GM12874 (cell line): ENCODE measurements at regions not wholly inside any gene's neighbourhood (a gene's known extent, or its start where the extent isn't known, plus 50 kb on each side); places are given as distances from the start of the nearest gene placed in this dataset.

Experiments used
- TF ChIP-seq, protein P1 (sequence below): IDR thresholded peaks from 2 replicates; pipeline ENCODE4 v1.5.1; 2011; ENCODE audit warnings: low read depth, mild to moderate bottlenecking, control low read depth, low read length, moderate library complexity; ENCODE audit not compliant: insufficient read depth

DNA sequence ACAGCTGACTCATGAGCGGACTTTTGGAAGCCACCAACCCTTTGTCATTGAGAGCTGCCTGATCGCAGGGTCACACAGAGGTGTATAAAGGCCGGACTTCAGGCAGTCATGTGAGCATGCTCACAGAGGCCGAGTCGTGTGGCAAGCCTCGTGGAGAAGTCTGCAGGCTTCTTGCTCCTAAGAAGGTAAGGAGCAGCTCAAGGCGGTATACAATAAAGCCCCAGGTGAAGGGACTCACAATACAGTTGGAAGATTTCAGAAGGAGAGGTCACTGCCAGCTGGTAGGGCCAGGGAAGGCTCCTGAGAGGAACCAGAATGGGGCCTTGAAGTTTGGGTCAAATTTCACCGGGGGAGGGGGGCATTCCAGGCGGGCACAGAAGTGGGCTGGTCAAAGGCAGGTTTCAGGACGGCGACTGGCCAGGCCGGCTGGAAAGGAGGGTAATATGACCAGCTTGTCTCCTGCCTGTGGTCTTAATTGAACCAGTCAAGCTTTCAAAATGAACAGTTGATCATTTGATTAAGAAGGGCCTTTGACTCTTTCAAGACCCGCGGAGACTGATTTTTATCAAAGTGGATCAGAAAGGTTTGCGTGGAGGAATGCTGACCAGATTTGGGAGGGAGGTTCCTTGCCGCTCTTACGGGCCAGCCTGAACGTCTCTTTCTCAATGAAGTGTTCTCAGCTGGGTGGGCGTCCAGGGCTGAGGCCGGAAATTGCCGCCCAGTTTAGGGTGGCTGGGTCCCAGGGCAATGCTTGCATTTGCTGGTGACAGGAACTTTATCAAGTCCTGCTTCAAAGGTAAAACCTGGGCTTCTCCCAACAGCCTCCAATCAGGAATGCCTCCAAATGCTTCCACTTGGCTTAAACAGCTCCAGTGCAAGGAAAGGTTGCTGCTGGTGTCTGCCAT lies 178.6 kb downstream of the EMX2 start:
- TF ChIP-seq, protein P1, sequence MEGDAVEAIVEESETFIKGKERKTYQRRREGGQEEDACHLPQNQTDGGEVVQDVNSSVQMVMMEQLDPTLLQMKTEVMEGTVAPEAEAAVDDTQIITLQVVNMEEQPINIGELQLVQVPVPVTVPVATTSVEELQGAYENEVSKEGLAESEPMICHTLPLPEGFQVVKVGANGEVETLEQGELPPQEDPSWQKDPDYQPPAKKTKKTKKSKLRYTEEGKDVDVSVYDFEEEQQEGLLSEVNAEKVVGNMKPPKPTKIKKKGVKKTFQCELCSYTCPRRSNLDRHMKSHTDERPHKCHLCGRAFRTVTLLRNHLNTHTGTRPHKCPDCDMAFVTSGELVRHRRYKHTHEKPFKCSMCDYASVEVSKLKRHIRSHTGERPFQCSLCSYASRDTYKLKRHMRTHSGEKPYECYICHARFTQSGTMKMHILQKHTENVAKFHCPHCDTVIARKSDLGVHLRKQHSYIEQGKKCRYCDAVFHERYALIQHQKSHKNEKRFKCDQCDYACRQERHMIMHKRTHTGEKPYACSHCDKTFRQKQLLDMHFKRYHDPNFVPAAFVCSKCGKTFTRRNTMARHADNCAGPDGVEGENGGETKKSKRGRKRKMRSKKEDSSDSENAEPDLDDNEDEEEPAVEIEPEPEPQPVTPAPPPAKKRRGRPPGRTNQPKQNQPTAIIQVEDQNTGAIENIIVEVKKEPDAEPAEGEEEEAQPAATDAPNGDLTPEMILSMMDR, result no peak

DNA sequence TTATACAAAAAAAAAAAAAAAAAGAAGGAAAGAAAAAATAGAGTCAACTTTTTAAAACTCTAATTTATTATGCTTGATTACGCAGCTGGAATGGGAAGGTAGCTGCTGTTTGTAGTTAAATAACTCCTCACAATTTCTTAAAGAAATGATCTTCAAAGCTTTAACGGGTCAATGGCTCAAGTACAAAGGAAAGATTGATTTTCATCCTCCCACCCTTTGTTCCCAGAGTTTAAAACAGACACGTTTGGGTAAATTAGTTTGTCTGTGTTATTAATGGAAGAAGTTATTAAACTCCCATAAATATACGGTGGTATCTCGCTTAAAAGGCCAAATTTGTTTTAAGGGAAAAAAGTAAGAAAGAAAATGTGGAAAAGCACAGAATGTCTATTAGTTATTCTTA lies 179.3 kb downstream of the EMX2 start:
- TF ChIP-seq, protein P1, result no peak

DNA sequence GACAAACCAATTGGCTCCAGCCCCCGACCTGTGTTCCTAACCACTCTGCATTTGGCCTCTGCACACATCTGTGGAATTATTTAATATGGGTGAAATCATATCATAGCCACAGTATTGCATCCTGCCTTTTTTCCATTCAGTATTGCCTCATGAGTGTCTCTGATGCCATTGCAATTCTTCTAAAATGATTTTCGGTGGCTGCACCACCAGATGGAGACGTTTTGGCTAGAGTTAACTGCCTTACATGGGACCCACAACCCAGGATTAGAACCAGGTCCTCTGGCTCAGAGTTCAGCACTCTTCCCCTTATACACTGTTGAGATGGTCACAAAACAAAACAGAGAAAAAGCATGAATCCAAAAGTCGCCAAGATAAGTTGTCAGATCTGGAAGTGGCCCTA lies 180.8 kb downstream of the EMX2 start:
- TF ChIP-seq, protein P1, result no peak

- TF ChIP-seq, protein P1, result no peak
Observed at GRCh38 chr10:117725993-117726392, 183.4 kb downstream of the EMX2 start.

DNA sequence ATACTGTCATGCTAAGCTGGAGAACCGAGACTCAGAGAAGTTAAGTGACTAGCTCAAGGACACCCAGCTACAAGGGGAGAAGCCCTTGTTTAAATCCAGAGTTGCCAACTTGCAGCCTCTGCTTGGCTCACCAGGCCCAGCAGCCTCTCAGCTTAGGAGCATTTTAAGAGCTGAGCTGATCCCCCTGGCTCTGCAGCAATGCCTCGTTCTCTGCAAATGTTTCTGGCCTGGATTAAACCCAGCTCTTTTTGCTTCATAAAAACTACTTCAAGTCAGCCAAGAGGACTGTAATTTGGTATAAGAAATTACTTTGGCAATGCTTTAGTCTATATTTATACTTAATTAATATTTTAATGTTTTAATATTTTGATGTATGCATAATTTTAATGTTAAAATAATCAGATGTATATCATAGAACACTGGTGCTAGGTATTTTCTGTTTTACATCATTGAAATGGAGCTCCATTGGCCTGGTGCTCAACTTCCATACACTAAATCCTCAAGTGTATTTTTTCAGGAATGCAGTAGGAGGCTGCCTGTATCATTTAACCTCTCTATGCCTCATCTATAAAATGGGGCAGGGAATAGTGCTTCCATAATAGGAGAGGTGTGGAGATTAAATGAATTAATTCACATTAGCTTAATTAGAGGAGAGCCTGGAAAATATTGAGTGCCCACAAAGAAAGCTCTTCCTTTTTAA lies 184.2 kb downstream of the EMX2 start:
- TF ChIP-seq, protein P1, result no peak

DNA sequence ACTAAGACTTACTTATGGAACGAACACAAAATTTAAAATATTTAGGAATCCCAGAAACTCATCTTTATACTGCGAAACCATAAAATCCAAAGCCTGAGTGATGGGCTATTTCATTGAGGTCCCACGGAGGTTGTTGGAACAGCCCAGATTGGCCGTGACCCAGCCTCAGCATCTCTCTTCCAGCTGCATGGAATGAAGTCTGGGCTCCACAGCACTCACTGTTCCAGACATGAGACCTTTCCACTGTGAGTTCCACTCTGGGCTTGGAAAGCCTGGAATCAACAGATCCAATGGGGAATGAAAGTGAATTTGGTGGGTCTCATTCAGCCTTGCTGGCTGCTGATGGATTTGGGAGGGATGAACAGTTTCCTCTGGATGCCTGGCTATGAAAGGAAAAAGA lies 184.9 kb downstream of the EMX2 start:
- TF ChIP-seq, protein P1, result no peak

GRCh38 chr10:117728087-117728486 lies 185.5 kb downstream of the EMX2 start:
- TF ChIP-seq, protein P1, result no peak
